Neutrophil (primary cell): ENCODE measurements at regions not wholly inside any gene's neighbourhood (a gene's known extent, or its start where the extent isn't known, plus 50 kb on each side); places are given as distances from the start of the nearest gene placed in this dataset.

Source experiments
- H3K27ac ChIP-seq: fragments of 200-600 bp; sonication (generic); 2 replicates; pipeline ENCODE4 v1.5.1; 2016; ENCODE audit warnings: mild to moderate bottlenecking, moderate library complexity
- H3K27me3 ChIP-seq: fragments of 200-600 bp; sonication (generic); 2 replicates; pipeline ENCODE4 v1.6.0; 2016; ENCODE audit warnings: mild to moderate bottlenecking
- H3K36me3 ChIP-seq: fragments of 200-600 bp; sonication (generic); 2 replicates; pipeline ENCODE4 v1.5.1; 2017
- H3K4me1 ChIP-seq, 2 experiments: fragments of 200-600 bp in 1 of 2; sonication (generic) in 1 of 2; 1 replicate in 1 of 2; 2 replicates in 1 of 2; pipeline versions ENCODE4 v1.5.1 to v1.6.1; 2013 to 2016; ENCODE audit warnings: low read depth in 1 of 2, low read length in 1 of 2, mild to moderate bottlenecking in 1 of 2, moderate library complexity in 1 of 2; ENCODE audit not compliant: control insufficient read depth in 1 of 2, insufficient read depth in 1 of 2
- H3K4me3 ChIP-seq, 2 experiments: fragments of 200-600 bp in 1 of 2; sonication (generic) in 1 of 2; 1 replicate in 1 of 2; 2 replicates in 1 of 2; pipeline ENCODE4 v1.5.1; 2013 to 2016; ENCODE audit warnings: low read depth in 1 of 2, low read length in 1 of 2, mild to moderate bottlenecking in 1 of 2, moderate library complexity in 1 of 2
- H3K9me3 ChIP-seq: fragments of 200-600 bp; sonication (generic); 2 replicates; pipeline ENCODE4 v1.5.1; 2016
- CTCF ChIP-seq: fragments of 200-600 bp; sonication (generic); IDR thresholded peaks from 2 replicates; pipeline ENCODE4 v1.5.1; 2016; ENCODE audit warnings: antibody characterized with exemption

DNA sequence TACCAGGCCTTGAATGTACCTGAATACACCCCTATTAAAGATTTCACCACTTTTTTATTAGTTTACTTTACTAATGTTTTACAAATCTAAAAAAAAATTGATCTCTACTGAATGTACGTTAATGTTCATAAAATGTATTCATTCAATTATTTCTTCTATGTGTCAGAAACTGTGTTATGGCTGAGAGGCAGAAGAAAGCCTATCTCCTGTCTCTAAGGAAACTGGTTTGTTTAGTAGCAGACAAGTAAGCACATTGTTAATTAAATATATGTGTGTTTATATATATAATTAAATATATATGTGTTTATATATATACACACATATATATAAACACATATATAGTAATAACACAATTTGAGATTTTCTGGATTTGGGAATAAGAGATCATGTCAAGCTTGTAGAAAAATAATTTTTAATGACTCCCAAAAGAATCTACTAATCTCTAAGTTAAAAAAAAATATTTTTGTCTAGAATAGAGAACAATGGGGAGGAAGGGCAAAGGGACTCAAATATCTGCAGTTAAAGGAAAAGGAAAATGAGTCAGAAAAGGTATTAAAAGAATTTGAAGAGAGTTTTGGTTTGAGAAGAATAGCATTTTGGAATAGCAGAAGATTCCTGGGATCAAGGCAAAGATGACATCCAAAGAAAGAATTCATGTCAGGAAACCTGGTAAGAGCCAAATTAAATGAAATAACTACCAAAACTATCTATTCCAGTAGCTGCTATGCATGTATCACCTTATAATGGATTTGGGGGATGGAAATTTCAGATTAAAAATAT is 92.1 kb downstream of the CH25H start:
- Histone ChIP-seq H3K36me3 (no peaks in the 10 kb centered on the region), H3K27me3 (no peaks in the 10 kb centered on the region), H3K27ac (no peak overlapping the region), H3K4me3 (no peak overlapping the region), H3K9me3 (no peaks in the 10 kb centered on the region), H3K4me1 (no peaks in the 10 kb centered on the region)
- TF ChIP-seq CTCF = no peak

GRCh38 chr10:89102735-89103134 is 104.4 kb downstream of the CH25H start:
- Histone ChIP-seq H3K27ac (no peak overlapping the region), H3K4me3 (no peak overlapping the region), H3K27me3 (no peaks in the 10 kb centered on the region), H3K9me3 (no peaks in the 10 kb centered on the region), H3K4me1 (no peaks in the 10 kb centered on the region), H3K36me3 (no peaks in the 10 kb centered on the region)
- TF ChIP-seq CTCF = no peak

- Histone ChIP-seq H3K4me1 (no peaks in the 10 kb centered on the region), H3K9me3 (no peaks in the 10 kb centered on the region), H3K27me3 (no peaks in the 10 kb centered on the region), H3K27ac (no peak overlapping the region), H3K36me3 (no peaks in the 10 kb centered on the region), H3K4me3 (no peak overlapping the region)
- TF ChIP-seq CTCF = no peak
Observed at GRCh38 chr10:89101943-89102342, 105.2 kb downstream of the CH25H start.

DNA sequence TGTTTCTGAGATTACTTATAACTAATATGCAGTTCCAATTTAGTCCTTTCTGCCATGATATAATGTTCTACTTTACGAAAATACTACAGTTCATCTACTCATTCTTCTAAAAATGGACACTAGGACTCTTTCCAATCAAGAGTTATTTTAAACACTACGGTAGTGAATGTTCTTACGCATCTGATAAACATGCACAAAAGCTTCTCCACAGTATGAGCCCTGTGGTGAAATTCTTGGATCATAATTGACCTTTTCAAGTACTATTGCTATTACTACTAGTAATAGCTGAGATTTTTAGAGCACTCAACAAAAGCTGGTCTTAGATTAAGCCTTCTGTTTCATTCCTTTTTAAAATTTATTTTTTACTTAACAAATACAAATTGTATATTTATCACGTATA is 106.4 kb downstream of the CH25H start:
- no peaks in the 10 kb centered on the region for H3K4me1 ChIP-seq
- no peak overlapping the region for H3K4me3 ChIP-seq
- no peak for TF ChIP-seq CTCF
- H3K27ac ChIP-seq = no peak overlapping the region
- no peaks in the 10 kb centered on the region for H3K27me3 ChIP-seq
- H3K36me3 ChIP-seq = no peaks in the 10 kb centered on the region
- no peaks in the 10 kb centered on the region for H3K9me3 ChIP-seq

DNA sequence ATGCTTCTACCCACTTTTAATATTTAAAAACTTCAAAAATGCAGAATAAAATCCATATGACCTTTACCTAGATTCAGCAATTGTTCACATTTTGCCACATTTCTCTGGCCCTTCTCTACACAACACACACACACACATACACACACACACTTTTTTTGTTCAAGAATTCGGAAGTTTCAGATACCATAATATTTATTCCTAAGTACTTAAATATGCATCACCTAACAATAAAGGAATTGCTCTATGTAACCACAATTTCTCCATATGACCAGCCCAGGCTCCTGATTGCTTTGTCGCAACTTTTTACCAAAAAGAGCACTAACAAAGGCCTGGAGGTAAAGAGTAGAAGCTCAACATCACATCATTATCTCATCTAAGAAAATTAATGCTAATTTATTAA is 106.6 kb downstream of the FAS start:
- Histone ChIP-seq H3K27ac (no peak overlapping the region), H3K4me3 (no peak overlapping the region), H3K9me3 (no peaks in the 10 kb centered on the region), H3K27me3 (no peaks in the 10 kb centered on the region), H3K4me1 (no peaks in the 10 kb centered on the region), H3K36me3 (no peaks in the 10 kb centered on the region)
- no peak for TF ChIP-seq CTCF
